OCI-LY3 (cell line): ENCODE measurements at regions not wholly inside any gene's neighbourhood (a gene's known extent, or its start where the extent isn't known, plus 50 kb on each side); places are given as distances from the start of the nearest gene placed in this dataset.

Source experiments
- EZH2phosphoT487 ChIP-seq: fragments of 200-600 bp; shearing (Covaris generic); IDR thresholded peaks from 2 replicates; pipeline ENCODE4 v1.6.1; 2018; ENCODE audit warnings: antibody characterized with exemption, mixed run types, low read depth
- TF ChIP-seq, protein P1 (sequence below): fragments of 200-600, 300-600 bp; sonication (generic); IDR thresholded peaks from 2 replicates; pipeline ENCODE4 v1.5.1; 2014; ENCODE audit warnings: antibody characterized with exemption, low read length, low read depth

DNA sequence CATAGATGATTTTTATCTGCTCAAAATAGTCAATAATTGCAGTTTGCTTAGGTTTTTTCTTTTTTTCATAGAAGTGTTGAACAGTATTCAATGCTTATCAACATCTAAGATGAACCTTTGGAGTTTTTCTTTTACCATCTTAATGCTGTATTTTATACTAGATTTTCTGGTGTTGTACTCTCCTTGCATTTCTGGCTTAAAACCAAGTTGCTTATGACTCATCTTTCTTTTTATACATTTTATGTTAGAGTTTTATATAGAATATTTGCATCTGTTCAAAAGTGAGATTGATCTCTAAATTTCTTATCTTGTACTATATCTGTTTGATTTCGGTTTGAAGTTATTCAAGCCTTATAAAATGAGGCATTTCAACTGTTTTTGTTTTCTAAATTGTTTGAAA, 232.5 kb downstream of the RFPL4B start:
- no peak for TF ChIP-seq EZH2phosphoT487
- TF ChIP-seq, protein P1, sequence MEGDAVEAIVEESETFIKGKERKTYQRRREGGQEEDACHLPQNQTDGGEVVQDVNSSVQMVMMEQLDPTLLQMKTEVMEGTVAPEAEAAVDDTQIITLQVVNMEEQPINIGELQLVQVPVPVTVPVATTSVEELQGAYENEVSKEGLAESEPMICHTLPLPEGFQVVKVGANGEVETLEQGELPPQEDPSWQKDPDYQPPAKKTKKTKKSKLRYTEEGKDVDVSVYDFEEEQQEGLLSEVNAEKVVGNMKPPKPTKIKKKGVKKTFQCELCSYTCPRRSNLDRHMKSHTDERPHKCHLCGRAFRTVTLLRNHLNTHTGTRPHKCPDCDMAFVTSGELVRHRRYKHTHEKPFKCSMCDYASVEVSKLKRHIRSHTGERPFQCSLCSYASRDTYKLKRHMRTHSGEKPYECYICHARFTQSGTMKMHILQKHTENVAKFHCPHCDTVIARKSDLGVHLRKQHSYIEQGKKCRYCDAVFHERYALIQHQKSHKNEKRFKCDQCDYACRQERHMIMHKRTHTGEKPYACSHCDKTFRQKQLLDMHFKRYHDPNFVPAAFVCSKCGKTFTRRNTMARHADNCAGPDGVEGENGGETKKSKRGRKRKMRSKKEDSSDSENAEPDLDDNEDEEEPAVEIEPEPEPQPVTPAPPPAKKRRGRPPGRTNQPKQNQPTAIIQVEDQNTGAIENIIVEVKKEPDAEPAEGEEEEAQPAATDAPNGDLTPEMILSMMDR: no peak
